ENCODE measurements at regions not wholly inside any gene's neighbourhood (a gene's known extent, or its start where the extent isn't known, plus 50 kb on each side); places are given as distances from the start of the nearest gene placed in this dataset.

GRCh38 chr1:114219172-114219868 is 65.7 kb upstream of the SYT6 start:
- no peak for DNase-seq

- no peak for DNase-seq
Observed at GRCh38 chr1:114218361-114219171, 64.9 kb upstream of the SYT6 start.

- DNase-seq = no peak
Observed at GRCh38 chr1:114216431-114217173, 62.9 kb upstream of the SYT6 start.

GRCh38 chr1:114215436-114215835 is 61.8 kb upstream of the SYT6 start:
- DNase-seq = no peak

GRCh38 chr1:114214016-114214415 is 60.3 kb upstream of the SYT6 start:
- no peak for DNase-seq

- DNase-seq = no peak
Observed at GRCh38 chr1:114209971-114210370, 56.3 kb upstream of the SYT6 start.

GRCh38 chr1:114208714-114209113 is 55.0 kb upstream of the SYT6 start:
- DNase-seq = no peak

GRCh38 chr1:114208106-114208505 is 54.4 kb upstream of the SYT6 start:
- no peak for DNase-seq

- no peak for DNase-seq
Observed at GRCh38 chr1:114207635-114208034, 54.0 kb upstream of the SYT6 start.

- no peak for DNase-seq
Observed at GRCh38 chr1:114206392-114206791, 52.7 kb upstream of the SYT6 start.

- no peak for DNase-seq
Observed at GRCh38 chr1:114203595-114204128, 50.0 kb upstream of the SYT6 start.

All from kidney glomerular epithelial cell (primary cell).